Astrocyte of the cerebellum (primary cell): ENCODE measurements at regions not wholly inside any gene's neighbourhood (a gene's known extent, or its start where the extent isn't known, plus 50 kb on each side); places are given as distances from the start of the nearest gene placed in this dataset.

Experiments used
- DNase-seq: peaks from one replicate; pipeline ENCODE4 v3.0.0-alpha.2; 2011; ENCODE audit warnings: low read depth
- H3K4me3 ChIP-seq: 2 replicates; pipeline ENCODE4 v1.5.1; 2011; ENCODE audit warnings: mild to moderate bottlenecking, low read depth, low read length, moderate library complexity
- CTCF ChIP-seq: IDR thresholded peaks from 2 replicates; pipeline ENCODE4 v1.5.1; 2012; ENCODE audit warnings: low read length, low read depth, moderate library complexity, mild to moderate bottlenecking; ENCODE audit errors: missing control alignments
- in situ Hi-C: cut with HindIII; loops from 2 replicates; pipeline ENCODE4 v1.10.0; 2017; ENCODE audit warnings: low sequenced_read_pairs

- no peak for TF ChIP-seq CTCF
- no peak overlapping the region for H3K4me3 ChIP-seq
- in situ Hi-C loops: no loop called here
- DNase-seq: no peak
Observed at GRCh38 chr6:8336406-8337057, 98.8 kb downstream of the SLC35B3 start.

GRCh38 chr6:8335896-8336295, 99.4 kb downstream of the SLC35B3 start:
- in situ Hi-C loops: no loop called here
- no peak overlapping the region for H3K4me3 ChIP-seq
- TF ChIP-seq CTCF: no peak
- no peak for DNase-seq

- no peak for TF ChIP-seq CTCF
- no peak for DNase-seq
- in situ Hi-C loops: no loop called here
Observed at GRCh38 chr6:8335381-8335780, 100.0 kb downstream of the SLC35B3 start.

GRCh38 chr6:8334113-8334512, 101.2 kb downstream of the SLC35B3 start:
- DNase-seq: no peak
- no peak overlapping the region for H3K4me3 ChIP-seq
- TF ChIP-seq CTCF: no peak
- in situ Hi-C loops: no loop called here

More at GRCh38 chr6:8335381-8335780, 100.0 kb downstream of the SLC35B3 start:
- no peak overlapping the region for H3K4me3 ChIP-seq

- no peak for TF ChIP-seq CTCF
- no peak overlapping the region for H3K4me3 ChIP-seq
- DNase-seq: no peak
- in situ Hi-C loops: no loop called here
Observed at GRCh38 chr6:8329562-8329961, 105.8 kb downstream of the SLC35B3 start.

- in situ Hi-C loops: no loop called here
- TF ChIP-seq CTCF: no peak
- no peak for DNase-seq
- H3K4me3 ChIP-seq: no peak overlapping the region
Observed at GRCh38 chr6:8325743-8326142, 109.6 kb downstream of the SLC35B3 start.
